ENCODE measurements at regions not wholly inside any gene's neighbourhood (a gene's known extent, or its start where the extent isn't known, plus 50 kb on each side); places are given as distances from the start of the nearest gene placed in this dataset.

DNA sequence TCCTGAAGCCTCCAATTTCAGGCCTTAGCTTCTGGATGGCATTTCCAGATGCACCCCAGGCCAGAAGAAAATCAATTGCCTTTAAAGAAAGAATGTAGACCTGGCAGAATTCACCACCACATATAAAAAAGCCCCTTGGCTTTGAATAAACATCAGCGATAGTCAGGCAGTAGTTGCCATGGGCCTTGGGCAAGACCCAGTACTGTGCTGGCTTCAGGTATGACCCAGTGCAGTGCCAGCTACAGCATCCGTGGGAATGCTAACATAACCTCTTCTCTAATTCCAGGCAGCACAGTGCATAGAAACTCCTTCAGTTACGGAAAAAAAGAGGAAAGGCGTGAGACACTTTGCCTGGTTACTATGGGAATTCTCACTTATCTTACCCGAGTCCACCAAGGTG is 539.6 kb upstream of the LRRTM4 start:
- no peak overlapping the region for H3K27ac Mint-ChIP-seq

DNA sequence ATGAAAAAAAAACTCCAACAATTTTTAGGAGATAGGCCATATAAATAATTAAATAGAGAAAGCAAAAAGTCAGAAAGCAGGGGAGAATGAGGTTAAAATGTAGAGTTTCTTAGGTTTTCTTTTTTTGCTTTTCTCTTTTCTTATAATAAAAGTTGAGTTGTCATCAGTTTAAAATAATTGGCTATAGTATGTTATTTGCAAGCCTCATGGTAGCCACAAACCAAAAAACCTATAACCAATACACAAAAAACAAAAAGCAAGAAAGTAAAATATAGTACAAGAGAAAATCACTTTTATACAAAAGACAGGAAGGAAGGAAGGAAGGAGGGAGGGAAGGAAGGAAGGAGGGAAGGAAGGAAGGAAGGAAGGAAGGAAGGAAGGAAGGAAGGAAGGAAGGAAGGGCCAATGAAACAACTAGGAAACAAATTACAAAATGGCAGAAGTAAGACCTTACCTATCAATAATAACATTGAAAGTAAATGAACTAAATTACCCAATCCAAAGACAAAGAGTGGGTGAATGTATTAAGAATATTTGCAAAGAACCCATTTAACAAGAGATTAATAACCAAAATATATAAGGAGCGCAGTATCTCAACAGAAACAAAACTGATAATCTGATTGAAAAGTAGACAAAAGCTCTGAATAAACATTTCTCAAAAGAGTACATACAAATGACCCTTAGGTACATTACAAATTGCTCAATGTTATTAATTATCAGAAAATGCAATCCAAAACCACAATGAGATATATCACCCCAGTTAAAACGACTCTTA is 541.3 kb upstream of the LRRTM4 start:
- TF ChIP-seq, protein P1, sequence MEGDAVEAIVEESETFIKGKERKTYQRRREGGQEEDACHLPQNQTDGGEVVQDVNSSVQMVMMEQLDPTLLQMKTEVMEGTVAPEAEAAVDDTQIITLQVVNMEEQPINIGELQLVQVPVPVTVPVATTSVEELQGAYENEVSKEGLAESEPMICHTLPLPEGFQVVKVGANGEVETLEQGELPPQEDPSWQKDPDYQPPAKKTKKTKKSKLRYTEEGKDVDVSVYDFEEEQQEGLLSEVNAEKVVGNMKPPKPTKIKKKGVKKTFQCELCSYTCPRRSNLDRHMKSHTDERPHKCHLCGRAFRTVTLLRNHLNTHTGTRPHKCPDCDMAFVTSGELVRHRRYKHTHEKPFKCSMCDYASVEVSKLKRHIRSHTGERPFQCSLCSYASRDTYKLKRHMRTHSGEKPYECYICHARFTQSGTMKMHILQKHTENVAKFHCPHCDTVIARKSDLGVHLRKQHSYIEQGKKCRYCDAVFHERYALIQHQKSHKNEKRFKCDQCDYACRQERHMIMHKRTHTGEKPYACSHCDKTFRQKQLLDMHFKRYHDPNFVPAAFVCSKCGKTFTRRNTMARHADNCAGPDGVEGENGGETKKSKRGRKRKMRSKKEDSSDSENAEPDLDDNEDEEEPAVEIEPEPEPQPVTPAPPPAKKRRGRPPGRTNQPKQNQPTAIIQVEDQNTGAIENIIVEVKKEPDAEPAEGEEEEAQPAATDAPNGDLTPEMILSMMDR (conservative IDR thresholded peaks at IDR 0.05) = no peak
- WGBS, 2 experiments (ENCODE audit: insufficient coverage in 1 of 2, insufficient read length in 1 of 2) = 91% methylated on average over 1 of the region's 2 CpGs; no CpG with 5 or more reads in 1 of the 2 experiments

More for the DNA sequence above, 539.6 kb upstream of the LRRTM4 start:
- H3K9me3 ChIP-seq (ENCODE audit: control insufficient read depth, low read length) = peaks cover 18% of the 10 kb centered on the region
- DNase-seq = no peak
- WGBS, 2 experiments (ENCODE audit: insufficient coverage in 1 of 2, insufficient read length in 1 of 2) = 93 to 94% methylated on average over 4 to 5 of the region's 5 CpGs
- no peaks in the 10 kb centered on the region for H3K27me3 ChIP-seq (ENCODE audit: control insufficient read depth, insufficient read depth, low read length, poor library complexity, severe bottlenecking)
- H3K9me3 Mint-ChIP-seq = peaks cover 8% of the 10 kb centered on the region
- peak overlapping the region; percentile 21 for H3K4me3 ChIP-seq (ENCODE audit: low read length)
- no peaks in the 10 kb centered on the region for H3K36me3 ChIP-seq (ENCODE audit: control insufficient read depth, insufficient read depth, low read length)
- H3K4me1 ChIP-seq (ENCODE audit: control insufficient read depth, insufficient read depth, low read length) = peaks cover 2% of the 10 kb centered on the region
- peaks cover 3% of the 10 kb centered on the region for H3K27me3 Mint-ChIP-seq (ENCODE audit: insufficient read depth)
- H3K9ac ChIP-seq (ENCODE audit: extremely low read depth, low read length, poor library complexity, severe bottlenecking) = no peak overlapping the region
- no peak overlapping the region for H3K27ac ChIP-seq (ENCODE audit: low read depth, low read length)
- TF ChIP-seq, protein P1 (conservative IDR thresholded peaks at IDR 0.05) = no peak
- H3K4me3 Mint-ChIP-seq = no peak overlapping the region
- peaks cover 40% of the 10 kb centered on the region for H3K4me1 Mint-ChIP-seq
- peaks cover 2% of the 10 kb centered on the region for H3K36me3 Mint-ChIP-seq (ENCODE audit: low read depth)

DNA sequence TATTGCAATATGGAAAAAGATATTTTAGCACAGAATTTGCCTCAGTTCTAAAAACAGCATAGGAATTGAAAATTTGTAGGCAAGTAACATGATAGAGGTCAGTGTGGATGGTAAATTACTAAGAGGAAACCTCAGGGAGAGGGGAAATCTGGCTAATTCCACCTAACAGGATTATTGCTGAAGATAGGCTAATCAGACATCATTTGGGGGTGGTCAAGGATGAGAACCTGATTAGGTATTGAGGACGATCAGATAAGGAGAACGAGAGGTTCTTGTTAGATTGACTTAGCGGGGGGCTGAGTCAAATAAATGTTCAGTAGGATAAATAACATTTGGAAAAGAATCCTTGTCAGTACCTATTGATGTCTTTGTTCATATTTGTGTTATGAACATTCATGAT is 543.2 kb upstream of the LRRTM4 start:
- Histone ChIP-seq H3K4me1 (ENCODE audit: control insufficient read depth, insufficient read depth, low read length) (peaks cover 2% of the 10 kb centered on the region), H3K9me3 (ENCODE audit: control insufficient read depth, low read length) (no peaks in the 10 kb centered on the region), H3K27ac (ENCODE audit: low read depth, low read length) (no peak overlapping the region), H3K27me3 (ENCODE audit: control insufficient read depth, insufficient read depth, low read length, poor library complexity, severe bottlenecking) (no peaks in the 10 kb centered on the region), H3K4me3 (ENCODE audit: low read length) (no peak overlapping the region), H3K36me3 (ENCODE audit: control insufficient read depth, insufficient read depth, low read length) (no peaks in the 10 kb centered on the region), H3K9ac (ENCODE audit: extremely low read depth, low read length, poor library complexity, severe bottlenecking) (no peak overlapping the region)
- no peak for DNase-seq
- Mint-ChIP-seq H3K27me3 (ENCODE audit: insufficient read depth) (no peaks in the 10 kb centered on the region), H3K9me3 (no peaks in the 10 kb centered on the region), H3K27ac (no peak overlapping the region), H3K36me3 (ENCODE audit: low read depth) (no peaks in the 10 kb centered on the region), H3K4me3 (no peak overlapping the region), H3K4me1 (peaks cover 28% of the 10 kb centered on the region)
- 20 to 29% methylated on average over 2 to 3 of the region's 3 CpGs for WGBS, 2 experiments (ENCODE audit: insufficient coverage in 1 of 2, insufficient read length in 1 of 2)
- TF ChIP-seq, protein P1 (conservative IDR thresholded peaks at IDR 0.05) = no peak

More for the DNA sequence above, 541.3 kb upstream of the LRRTM4 start:
- Mint-ChIP-seq H3K9me3 (no peaks in the 10 kb centered on the region), H3K27me3 (ENCODE audit: insufficient read depth) (peaks cover 3% of the 10 kb centered on the region), H3K36me3 (ENCODE audit: low read depth) (no peaks in the 10 kb centered on the region), H3K4me1 (peaks cover 28% of the 10 kb centered on the region), H3K27ac (no peak overlapping the region), H3K4me3 (no peak overlapping the region)
- peaks cover 2% of the 10 kb centered on the region for H3K4me1 ChIP-seq (ENCODE audit: control insufficient read depth, insufficient read depth, low read length)
- H3K9ac ChIP-seq (ENCODE audit: extremely low read depth, low read length, poor library complexity, severe bottlenecking) = no peak overlapping the region
- H3K27me3 ChIP-seq (ENCODE audit: control insufficient read depth, insufficient read depth, low read length, poor library complexity, severe bottlenecking) = no peaks in the 10 kb centered on the region
- H3K9me3 ChIP-seq (ENCODE audit: control insufficient read depth, low read length) = peaks cover 11% of the 10 kb centered on the region
- no peak overlapping the region for H3K27ac ChIP-seq (ENCODE audit: low read depth, low read length)
- H3K4me3 ChIP-seq (ENCODE audit: low read length) = no peak overlapping the region
- H3K36me3 ChIP-seq (ENCODE audit: control insufficient read depth, insufficient read depth, low read length) = no peaks in the 10 kb centered on the region
- no peak for DNase-seq
